Kidney (tissue), 13 donors: ENCODE measurements at regions not wholly inside any gene's neighbourhood (a gene's known extent, or its start where the extent isn't known, plus 50 kb on each side); places are given as distances from the start of the nearest gene placed in this dataset.

Experiments used
- DNase-seq, 5 donors: peaks; one replicate each; pipeline ENCODE4 v3.0.0-alpha.2; 2013 to 2020
- FAIRE-seq: peaks from 2 replicates; lab custom pipeline; 2012; peaks lifted over from hg19 to GRCh38; lab: Jason Lieb, UNC
- H3K27ac ChIP-seq, 2 donors: one replicate each; pipeline ENCODE4 v1.7.0; 2013; ENCODE audit warnings: low read depth in 2 of 2, low read length in 2 of 2, inconsistent platforms in 1 of 2
- H3K27me3 ChIP-seq: one replicate; pipeline ENCODE4 v1.7.1; 2013; ENCODE audit warnings: low read length, inconsistent platforms; ENCODE audit not compliant: control insufficient read depth, insufficient read depth
- H3K36me3 ChIP-seq, 3 donors: one replicate each; pipeline versions ENCODE4 v1.7.0 to v1.7.1; 2013; ENCODE audit warnings: low read length in 3 of 3, control low read depth in 1 of 3, inconsistent platforms in 1 of 3; ENCODE audit not compliant: insufficient read depth in 3 of 3, control insufficient read depth in 2 of 3
- H3K4me1 ChIP-seq, 3 donors: one replicate each; pipeline versions ENCODE4 v1.7.0 to v1.7.1; 2013; ENCODE audit warnings: low read length in 3 of 3, inconsistent platforms in 1 of 3, low read depth in 1 of 3; ENCODE audit not compliant: control insufficient read depth in 2 of 3, insufficient read depth in 2 of 3
- H3K4me3 ChIP-seq, 3 donors: one replicate each; pipeline versions ENCODE4 v1.7.0 to v1.8.1; 2013; ENCODE audit warnings: low read length in 3 of 3, control low read depth in 1 of 3, inconsistent platforms in 1 of 3
- H3K9ac ChIP-seq, 3 donors: one replicate each; pipeline versions ENCODE4 v1.7.0 to v1.7.1; 2013; ENCODE audit warnings: low read length in 3 of 3, control low read depth in 1 of 3, inconsistent platforms in 1 of 3
- H3K9me3 ChIP-seq, 3 donors: one replicate each; pipeline versions ENCODE4 v1.7.0 to v1.7.1; 2013; ENCODE audit warnings: low read length in 3 of 3, control low read depth in 1 of 3, inconsistent platforms in 1 of 3; ENCODE audit not compliant: control insufficient read depth in 2 of 3, insufficient read depth in 1 of 3
- intact Hi-C: fragments of 100-400 bp; cut with DNase I; formaldehyde crosslinking; loops from one replicate; pipeline ENCODE4 v1.11.1; 2022
- TF ChIP-seq, protein P1 (sequence below): IDR thresholded peaks from 3 replicates; pipeline ENCODE4 v1.5.1; 2012; ENCODE audit warnings: mild to moderate bottlenecking, moderate library complexity, borderline replicate concordance; ENCODE audit not compliant: insufficient read depth; ENCODE audit errors: extremely low read depth
- donor health status: control.
- donor health status: control.
- donor health status: control.
- donor health status: control.
- donor health status: control.
- donor health status: DM: yes; HTN: yes; CAD: no.
- donor health status: Normal renal cell carcinoma (clear cell type).

- DNase-seq = peak in 1 of 5 donors; percentile 17
- intact Hi-C loops = no loop called here
- FAIRE-seq = no peak
These were observed 213.0 kb downstream of the SP3 start for GRCh38 chr2:173752152-173752551.

DNA sequence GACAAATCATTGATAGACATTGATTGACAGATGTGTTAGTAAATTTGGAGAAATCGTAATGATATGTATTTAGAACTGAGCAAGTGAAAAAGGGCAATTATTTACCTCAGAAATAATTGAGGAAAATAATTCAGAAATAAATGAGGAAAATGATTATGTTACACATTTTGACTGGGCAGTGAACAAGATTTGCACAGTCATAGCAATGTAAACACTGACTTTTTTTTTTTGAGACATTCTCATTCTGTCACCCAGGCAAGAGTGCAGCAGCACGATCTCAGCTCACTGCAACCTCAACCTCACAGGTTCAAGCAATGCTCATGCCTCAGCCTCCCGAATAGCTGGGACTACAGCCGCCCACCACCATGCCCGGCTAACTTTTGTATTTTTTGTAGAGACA is 211.7 kb downstream of the SP3 start:
- no peaks in the 10 kb centered on the region for H3K36me3 ChIP-seq
- intact Hi-C loops = no loop called here
- no peaks in the 10 kb centered on the region for H3K27me3 ChIP-seq
- DNase-seq (no peak), FAIRE-seq (no peak)
- H3K4me1 ChIP-seq = no peaks in the 10 kb centered on the region
- TF ChIP-seq, protein P1, sequence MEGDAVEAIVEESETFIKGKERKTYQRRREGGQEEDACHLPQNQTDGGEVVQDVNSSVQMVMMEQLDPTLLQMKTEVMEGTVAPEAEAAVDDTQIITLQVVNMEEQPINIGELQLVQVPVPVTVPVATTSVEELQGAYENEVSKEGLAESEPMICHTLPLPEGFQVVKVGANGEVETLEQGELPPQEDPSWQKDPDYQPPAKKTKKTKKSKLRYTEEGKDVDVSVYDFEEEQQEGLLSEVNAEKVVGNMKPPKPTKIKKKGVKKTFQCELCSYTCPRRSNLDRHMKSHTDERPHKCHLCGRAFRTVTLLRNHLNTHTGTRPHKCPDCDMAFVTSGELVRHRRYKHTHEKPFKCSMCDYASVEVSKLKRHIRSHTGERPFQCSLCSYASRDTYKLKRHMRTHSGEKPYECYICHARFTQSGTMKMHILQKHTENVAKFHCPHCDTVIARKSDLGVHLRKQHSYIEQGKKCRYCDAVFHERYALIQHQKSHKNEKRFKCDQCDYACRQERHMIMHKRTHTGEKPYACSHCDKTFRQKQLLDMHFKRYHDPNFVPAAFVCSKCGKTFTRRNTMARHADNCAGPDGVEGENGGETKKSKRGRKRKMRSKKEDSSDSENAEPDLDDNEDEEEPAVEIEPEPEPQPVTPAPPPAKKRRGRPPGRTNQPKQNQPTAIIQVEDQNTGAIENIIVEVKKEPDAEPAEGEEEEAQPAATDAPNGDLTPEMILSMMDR = no peak
- no peak overlapping the region for H3K9ac ChIP-seq
- H3K4me3 ChIP-seq = no peak overlapping the region
- no peaks in the 10 kb centered on the region for H3K9me3 ChIP-seq
- H3K27ac ChIP-seq = no peak overlapping the region

More at GRCh38 chr2:173752152-173752551, 213.0 kb downstream of the SP3 start:
- Histone ChIP-seq H3K9ac (no peak overlapping the region), H3K27ac (no peak overlapping the region), H3K27me3 (no peaks in the 10 kb centered on the region), H3K9me3 (no peaks in the 10 kb centered on the region), H3K4me3 (no peak overlapping the region), H3K4me1 (no peaks in the 10 kb centered on the region), H3K36me3 (no peaks in the 10 kb centered on the region)
- TF ChIP-seq, protein P1 = no peak

DNA sequence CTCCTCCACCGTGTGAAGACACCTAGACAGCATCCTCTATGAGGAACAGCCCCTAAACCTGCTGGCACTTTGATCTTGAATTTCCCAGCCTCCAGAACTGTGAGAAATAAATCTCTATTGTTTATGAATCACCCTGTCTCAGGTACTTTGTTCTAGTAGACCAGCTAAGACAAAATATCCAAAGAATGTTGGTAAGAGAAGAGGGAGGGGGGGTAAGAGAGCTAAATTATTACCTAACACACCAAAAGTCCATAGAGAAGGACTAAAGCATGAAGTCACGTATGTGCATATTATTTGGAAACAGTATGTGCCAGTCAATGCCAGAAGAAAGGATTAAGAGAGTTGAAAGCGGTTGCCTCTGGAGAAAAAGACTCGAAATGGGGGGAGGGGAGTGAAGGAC is 211.0 kb downstream of the SP3 start:
- Histone ChIP-seq H3K27me3 (no peaks in the 10 kb centered on the region), H3K9me3 (no peaks in the 10 kb centered on the region), H3K27ac (no peak overlapping the region), H3K9ac (no peak overlapping the region), H3K4me1 (no peaks in the 10 kb centered on the region), H3K4me3 (no peak overlapping the region), H3K36me3 (no peaks in the 10 kb centered on the region)
- TF ChIP-seq, protein P1 = no peak
- intact Hi-C loops = no loop called here
- FAIRE-seq = no peak
- DNase-seq = no peak

- TF ChIP-seq, protein P1 = no peak
- FAIRE-seq (no peak), DNase-seq (no peak)
- no peak overlapping the region for H3K27ac ChIP-seq
- no peak overlapping the region for H3K9ac ChIP-seq
- H3K27me3 ChIP-seq = no peaks in the 10 kb centered on the region
- H3K9me3 ChIP-seq = no peaks in the 10 kb centered on the region
- no peaks in the 10 kb centered on the region for H3K36me3 ChIP-seq
- no peak overlapping the region for H3K4me3 ChIP-seq
- intact Hi-C loops = no loop called here
- no peaks in the 10 kb centered on the region for H3K4me1 ChIP-seq
These were observed 210.3 kb downstream of the SP3 start for GRCh38 chr2:173754837-173755236.
